NCI-H510A treated with DMSO at 0.1 percent for 48 hours (cell line): ENCODE measurements at regions not wholly inside any gene's neighbourhood (a gene's known extent, or its start where the extent isn't known, plus 50 kb on each side); places are given as distances from the start of the nearest gene placed in this dataset.
A peak's percentile ranks its signal among the peaks of the same experiment; 100 is the strongest.

ENCODE experiments used
- DNase-seq: peaks from one replicate; lab custom pipeline; 2025; lab: John Stamatoyannopoulos, UW

GRCh38 chr9:130755377-130756007 is 61.9 kb downstream of the EXOSC2 start:
- no peak for DNase-seq

GRCh38 chr9:130756037-130756436 is 62.5 kb downstream of the EXOSC2 start:
- no peak for DNase-seq

- DNase-seq, result no peak
Observed at GRCh38 chr9:130756455-130757152, 63.0 kb downstream of the EXOSC2 start.

GRCh38 chr9:130759738-130760137 is 66.2 kb downstream of the EXOSC2 start:
- no peak for DNase-seq

GRCh38 chr9:130763331-130764171 is 70.0 kb downstream of the EXOSC2 start:
- no peak for DNase-seq

- DNase-seq, result no peak
Observed at GRCh38 chr9:130765137-130766020, 69.7 kb upstream of the ABL1 start.

- DNase-seq, result no peak
Observed at GRCh38 chr9:130766021-130766926, 68.8 kb upstream of the ABL1 start.

- DNase-seq, result no peak
Observed at GRCh38 chr9:130766927-130767307, 68.1 kb upstream of the ABL1 start.

GRCh38 chr9:130768265-130768664 is 66.8 kb upstream of the ABL1 start:
- no peak for DNase-seq

- DNase-seq, result no peak
Observed at GRCh38 chr9:130768891-130769403, 66.1 kb upstream of the ABL1 start.

- no peak for DNase-seq
Observed at GRCh38 chr9:130770093-130770492, 65.0 kb upstream of the ABL1 start.

GRCh38 chr9:130770679-130771442 is 64.2 kb upstream of the ABL1 start:
- DNase-seq, result peak; percentile 74

GRCh38 chr9:130772185-130772584 is 62.9 kb upstream of the ABL1 start:
- no peak for DNase-seq

- DNase-seq, result no peak
Observed at GRCh38 chr9:130774183-130774582, 60.9 kb upstream of the ABL1 start.

- no peak for DNase-seq
Observed at GRCh38 chr9:130775336-130775991, 59.6 kb upstream of the ABL1 start.

GRCh38 chr9:130779153-130779855 is 55.8 kb upstream of the ABL1 start:
- DNase-seq, result no peak

- DNase-seq, result no peak
Observed at GRCh38 chr9:130780415-130780814, 54.6 kb upstream of the ABL1 start.

GRCh38 chr9:130780865-130781504 is 54.1 kb upstream of the ABL1 start:
- no peak for DNase-seq
